ENCODE measurements at regions not wholly inside any gene's neighbourhood (a gene's known extent, or its start where the extent isn't known, plus 50 kb on each side); places are given as distances from the start of the nearest gene placed in this dataset.

- no peak for TF ChIP-seq EP300 (IDR thresholded peaks at IDR 0.05; ENCODE audit: borderline replicate concordance)
Observed at GRCh38 chr11:28739489-28740280, 631.5 kb downstream of the METTL15 start.

- no peak for TF ChIP-seq NFIC (IDR thresholded peaks at IDR 0.05)
- TF ChIP-seq EGR1 (IDR thresholded peaks at IDR 0.05): no peak
- TF ChIP-seq TAF1 (IDR thresholded peaks at IDR 0.05; ENCODE audit: low read depth): no peak
- TF ChIP-seq EP300 (IDR thresholded peaks at IDR 0.05; ENCODE audit: borderline replicate concordance): no peak
- no peak for TF ChIP-seq TEAD4 (IDR thresholded peaks at IDR 0.05)
- TF ChIP-seq USF1 (IDR thresholded peaks at IDR 0.05): no peak
- TF ChIP-seq CREB1 (IDR thresholded peaks at IDR 0.05; ENCODE audit: low read depth): no peak
- no peak for TF ChIP-seq RAD21 (IDR thresholded peaks at IDR 0.05; ENCODE audit: low read depth)
- TF ChIP-seq YY1 (IDR thresholded peaks at IDR 0.05; ENCODE audit: low read depth): no peak
- TF ChIP-seq ZBTB7A (IDR thresholded peaks at IDR 0.05; ENCODE audit: low read depth): no peak
- TF ChIP-seq CEBPB (IDR thresholded peaks at IDR 0.05): no peak
- no peak for TF ChIP-seq TCF12 (IDR thresholded peaks at IDR 0.05; ENCODE audit: low read depth)
- TF ChIP-seq FOXM1 (IDR thresholded peaks at IDR 0.05; ENCODE audit: borderline replicate concordance, low read depth): no peak
- no peak for TF ChIP-seq MAX (IDR thresholded peaks at IDR 0.05)
- TF ChIP-seq REST (IDR thresholded peaks at IDR 0.05; ENCODE audit: low read depth): no peak
Observed at GRCh38 chr11:28738549-28738948, 630.4 kb downstream of the METTL15 start.

- TF ChIP-seq ZBTB7A (IDR thresholded peaks at IDR 0.05; ENCODE audit: low read depth): no peak
- no peak for TF ChIP-seq MAX (IDR thresholded peaks at IDR 0.05)
- TF ChIP-seq TAF1 (IDR thresholded peaks at IDR 0.05; ENCODE audit: low read depth): no peak
- no peak for TF ChIP-seq REST (IDR thresholded peaks at IDR 0.05; ENCODE audit: low read depth)
- no peak for TF ChIP-seq TCF12 (IDR thresholded peaks at IDR 0.05; ENCODE audit: low read depth)
- no peak for TF ChIP-seq FOXM1 (IDR thresholded peaks at IDR 0.05; ENCODE audit: borderline replicate concordance, low read depth)
- no peak for TF ChIP-seq CREB1 (IDR thresholded peaks at IDR 0.05; ENCODE audit: low read depth)
Observed at GRCh38 chr11:28736256-28736655, 628.1 kb downstream of the METTL15 start.

GRCh38 chr11:28735511-28735910, 627.3 kb downstream of the METTL15 start:
- TF ChIP-seq TAF1 (IDR thresholded peaks at IDR 0.05; ENCODE audit: low read depth): no peak

GRCh38 chr11:28730889-28731288, 622.7 kb downstream of the METTL15 start:
- TF ChIP-seq TAF1 (IDR thresholded peaks at IDR 0.05; ENCODE audit: low read depth): no peak
- no peak for TF ChIP-seq FOXM1 (IDR thresholded peaks at IDR 0.05; ENCODE audit: borderline replicate concordance, low read depth)
- no peak for TF ChIP-seq EGR1 (IDR thresholded peaks at IDR 0.05)
- TF ChIP-seq MAX (IDR thresholded peaks at IDR 0.05): no peak

GRCh38 chr11:28730336-28730735, 622.1 kb downstream of the METTL15 start:
- TF ChIP-seq NFIC (IDR thresholded peaks at IDR 0.05): no peak
- no peak for TF ChIP-seq RAD21 (IDR thresholded peaks at IDR 0.05; ENCODE audit: low read depth)
- TF ChIP-seq FOXM1 (IDR thresholded peaks at IDR 0.05; ENCODE audit: borderline replicate concordance, low read depth): no peak
- TF ChIP-seq TEAD4 (IDR thresholded peaks at IDR 0.05): no peak
- TF ChIP-seq MAX (IDR thresholded peaks at IDR 0.05): no peak

GRCh38 chr11:28729339-28729738, 621.2 kb downstream of the METTL15 start:
- TF ChIP-seq ZBTB7A (IDR thresholded peaks at IDR 0.05; ENCODE audit: low read depth): no peak
- TF ChIP-seq TCF12 (IDR thresholded peaks at IDR 0.05; ENCODE audit: low read depth): no peak
- TF ChIP-seq TEAD4 (IDR thresholded peaks at IDR 0.05): no peak
- TF ChIP-seq CREB1 (IDR thresholded peaks at IDR 0.05; ENCODE audit: low read depth): no peak
- TF ChIP-seq RAD21 (IDR thresholded peaks at IDR 0.05; ENCODE audit: low read depth): no peak

Data from Ishikawa (cell line).